Heart right ventricle (tissue), 16 donors: ENCODE measurements at regions not wholly inside any gene's neighbourhood (a gene's known extent, or its start where the extent isn't known, plus 50 kb on each side); places are given as distances from the start of the nearest gene placed in this dataset.
"Not testable (repeated sequence)": the region's sequence is repeated elsewhere in the genome, so short reads cannot be mapped to it uniquely, and the experiment has no call there.

ENCODE experiments used
- ATAC-seq, 8 donors: fragments of 200-7000 bp; cut with Tn5 transposase; one replicate each; pipeline ENCODE4 v1.9.1; 2020; ENCODE audit warnings: mild to moderate bottlenecking in 8 of 8, moderate library complexity in 8 of 8, moderate number of reproducible peaks in 1 of 8
- DNase-seq, 2 donors: peaks; one replicate each; pipeline ENCODE4 v3.0.0-alpha.2; 2020
- H3K27ac ChIP-seq, 10 donors: fragments of 200-600 bp; sonication (generic) in 2 of 10; one replicate each; pipeline versions ENCODE4 v1.5.0 to v1.8.0; 2020 to 2022; ENCODE audit warnings: mild to moderate bottlenecking in 3 of 10
- H3K27me3 ChIP-seq, 7 donors: fragments of 200-600 bp; one replicate each; pipeline ENCODE4 v1.8.0; 2021 to 2022; ENCODE audit warnings: mild to moderate bottlenecking in 2 of 7
- H3K36me3 ChIP-seq, 9 donors: fragments of 200-600 bp; sonication (generic) in 1 of 9; one replicate each; pipeline versions ENCODE4 v1.5.0 to v1.8.0; 2020 to 2022; ENCODE audit warnings: mild to moderate bottlenecking in 2 of 9
- H3K4me1 ChIP-seq, 9 donors: fragments of 200-600 bp; sonication (generic) in 1 of 9; one replicate each; pipeline versions ENCODE4 v1.5.0 to v1.8.0; 2020 to 2022; ENCODE audit warnings: mild to moderate bottlenecking in 4 of 9
- H3K4me3 ChIP-seq, 10 donors: fragments of 200-600 bp; sonication (generic) in 2 of 10; one replicate each; pipeline versions ENCODE4 v1.5.0 to v1.8.0; 2020 to 2022; ENCODE audit warnings: mild to moderate bottlenecking in 7 of 10, moderate library complexity in 2 of 10
- H3K9me3 ChIP-seq, 11 donors: fragments of 200-600 bp in 10 of 11; sonication (generic) in 2 of 11; one replicate each; pipeline versions ENCODE4 v1.5.0 to v1.8.0; 2013 to 2022; ENCODE audit warnings: mild to moderate bottlenecking in 2 of 11, control low read depth in 1 of 11, moderate library complexity in 1 of 11
- CTCF ChIP-seq, 9 donors: fragments of 200-600 bp; sonication (generic) in 2 of 9; IDR thresholded peaks; one replicate each; pipeline versions ENCODE4 v1.5.0 to v1.8.0; 2021 to 2022; ENCODE audit warnings: antibody characterized with exemption in 9 of 9, mild to moderate bottlenecking in 5 of 9, moderate library complexity in 1 of 9
- WGBS, 2 donors: extraction: QIAGEN DNeasy Blood & Tissue Kit; methylation state at CpG; one replicate each; pipeline ENCODE4 v1.1.7; 2013; ENCODE audit warnings: inconsistent platforms in 1 of 2; 5-methylcytosine and 5-hydroxymethylcytosine counted together
- intact Hi-C, 10 donors: fragments of 100-400 bp; cut with DNase I; formaldehyde crosslinking; loops; one replicate each; pipeline versions ENCODE4 v1.11.1 to v1.14.2; 2022
- donor health status: Arrhythmogenic right ventricular cardiomyopathy.
- donor health status: ischemic (EF 13 %, LVEDD 7.1; RV severe dilation, severe dysfunction).
- donor health status: healthy with polysubstance abuse.
- donor health status: DM: no; HTN: yes; CAD: no.
- donor health status: DM: no; HTN: no; CAD: no.
- donor health status: ischemic (EF 25% LVEDD 6.9; RV normal size, moderate dysfunction).
- donor health status: ischemic (EF 25% LVEDD 5.7; RV mildly dilated, moderate dysfunction).
- donor health status: healthy.
- donor health status: DM: yes; HTN: yes; CAD: no.
- donor health status: Ischemic cardiomyopathy.
- donor health status: ischemic (EF 35%, LVEDD 5.7; RV mildly dilated, moderate dysfunction).
- donor health status: nonischemic (EF 11% LVEDD 7.7; RV severe dilation, severe dysfunction).
- donor health status: DM: yes; HTN: yes; CAD: no.
- donor health status: PGD.
- donor health status: ischemic (EF 29% LVEDD 5.4; RV normal size, mild dysfunction).
- donor health status: nonischemic (EF 23%, LVEDD 6.1; RV moderate dilation, normal function).

- DNase-seq (no peak), ATAC-seq (no peak)
- intact Hi-C loops, result no loop called here
Observed at GRCh38 chrX:142266417-142266816, 61.3 kb upstream of the MAGEC2 start.

DNA sequence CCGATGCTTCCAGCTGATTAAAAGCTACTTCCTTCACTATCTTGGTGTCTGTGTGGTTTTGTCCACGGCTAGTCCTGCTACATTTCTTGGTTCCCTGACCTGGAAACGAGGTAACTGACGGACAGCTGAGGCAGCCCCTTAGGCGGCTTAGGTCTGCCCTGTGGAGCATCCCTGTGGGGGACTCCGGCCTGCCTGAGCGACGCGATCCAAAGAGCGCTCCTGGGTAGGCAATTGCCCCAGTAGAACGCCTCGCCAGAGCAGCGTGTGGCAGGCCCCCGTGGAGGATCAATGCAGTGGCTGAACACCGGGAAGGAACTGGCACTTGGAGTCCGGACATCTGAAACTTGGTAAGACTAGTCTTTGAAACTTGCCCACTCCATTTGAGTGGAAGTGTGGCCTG lies 60.5 kb upstream of the MAGEC2 start:
- H3K9me3 ChIP-seq, H3K27ac ChIP-seq, H3K27me3 ChIP-seq, H3K36me3 ChIP-seq, H3K4me3 ChIP-seq, intact Hi-C loops, H3K4me1 ChIP-seq, DNase-seq, ATAC-seq: not testable (repeated sequence)
- 90% methylated on average over 16 of the region's 16 CpGs for WGBS, 2 donors

More at GRCh38 chrX:142266417-142266816, 61.3 kb upstream of the MAGEC2 start:
- H3K27me3 ChIP-seq, result no peaks in the 10 kb centered on the region
- H3K4me3 ChIP-seq, result no peak overlapping the region
- TF ChIP-seq CTCF (IDR thresholded peaks at IDR 0.05), result no peak
- 85 to 89% methylated on average over 8 to 10 of the region's 10 CpGs for WGBS, 2 donors
- H3K36me3 ChIP-seq, result no peaks in the 10 kb centered on the region
- no peak overlapping the region for H3K27ac ChIP-seq
- H3K9me3 ChIP-seq, result peaks cover 0 to under 1% (median 0%) of the 10 kb centered on the region in 11 donors
- no peaks in the 10 kb centered on the region for H3K4me1 ChIP-seq

- Histone ChIP-seq H3K4me3 (no peak overlapping the region), H3K27ac (no peak overlapping the region), H3K9me3 (peaks cover 0 to 4% (median 0%) of the 10 kb centered on the region in 11 donors), H3K4me1 (no peaks in the 10 kb centered on the region), H3K36me3 (no peaks in the 10 kb centered on the region), H3K27me3 (no peaks in the 10 kb centered on the region)
- 66 to 86% methylated on average over 3 of the region's 3 CpGs for WGBS, 2 donors
- no peak for ATAC-seq
- TF ChIP-seq CTCF (IDR thresholded peaks at IDR 0.05), result no peak
- no peak for DNase-seq
- intact Hi-C loops, result no loop called here
Observed at GRCh38 chrX:142256935-142257334, 51.8 kb upstream of the MAGEC2 start.
